GM12878 (cell line): ENCODE measurements at regions not wholly inside any gene's neighbourhood (a gene's known extent, or its start where the extent isn't known, plus 50 kb on each side); places are given as distances from the start of the nearest gene placed in this dataset.

Experiments used
- BCL11A ChIP-seq: IDR thresholded peaks from 2 replicates; pipeline ENCODE4 v1.6.1; 2011; ENCODE audit warnings: low read depth, low read length
- CTCF ChIP-seq, 3 experiments: IDR thresholded peaks in 2 of 3; conservative IDR thresholded peaks in 1 of 3; 2 replicates each; pipeline ENCODE4 v1.5.1; 2011; ENCODE audit warnings: low read depth in 3 of 3, low read length in 3 of 3, mild to moderate bottlenecking in 3 of 3, control low read depth in 2 of 3, moderate library complexity in 2 of 3, inconsistent platforms in 1 of 3, mixed read lengths in 1 of 3; ENCODE audit not compliant: control insufficient read depth in 2 of 3, insufficient read depth in 1 of 3; ENCODE audit errors: extremely low read depth in 1 of 3
- E4F1 ChIP-seq: fragments of 450-650 bp; IDR thresholded peaks from 2 replicates; pipeline ENCODE4 v1.6.1; 2018; ENCODE audit warnings: borderline replicate concordance, mild to moderate bottlenecking; ENCODE audit not compliant: partially characterized antibody
- NR2C2 ChIP-seq: IDR thresholded peaks from 2 replicates; pipeline ENCODE4 v1.6.1; 2011; ENCODE audit warnings: borderline replicate concordance, low read depth; ENCODE audit not compliant: control insufficient read depth, insufficient read length
- YY1 ChIP-seq: IDR thresholded peaks from 2 replicates; pipeline ENCODE4 v1.6.1; 2011; ENCODE audit warnings: low read depth, mild to moderate bottlenecking, low read length
- ZBTB33 ChIP-seq: fragments of 450-650 bp; IDR thresholded peaks from 2 replicates; pipeline ENCODE4 v1.6.1; 2017; ENCODE audit warnings: mild to moderate bottlenecking
- ZNF24 ChIP-seq: fragments of 450-650 bp; IDR thresholded peaks from 2 replicates; pipeline ENCODE4 v1.6.1; 2017; ENCODE audit warnings: antibody characterized with exemption, mild to moderate bottlenecking
- ZNF274 ChIP-seq: IDR thresholded peaks from one replicate; pipeline ENCODE4 v1.8.0; 2011; ENCODE audit not compliant: insufficient read length, insufficient read depth

GRCh38 chr10:118916777-118917176, 112.7 kb upstream of the NANOS1 start:
- no peak for TF ChIP-seq BCL11A
- TF ChIP-seq CTCF (IDR thresholded peaks at IDR 0.05 in 2 of 3, conservative IDR thresholded peaks at IDR 0.05 in 1 of 3; ENCODE audit: control insufficient read depth in 2 of 3, extremely low read depth in 1 of 3, insufficient read depth in 1 of 3, low read depth in 3 of 3, low read length in 3 of 3): no peak
- no peak for TF ChIP-seq YY1
- no peak for TF ChIP-seq ZNF24
- no peak for TF ChIP-seq ZNF274
- no peak for TF ChIP-seq NR2C2
- TF ChIP-seq ZBTB33: no peak
- no peak for TF ChIP-seq E4F1
